RWPE2 (cell line): ENCODE measurements at regions not wholly inside any gene's neighbourhood (a gene's known extent, or its start where the extent isn't known, plus 50 kb on each side); places are given as distances from the start of the nearest gene placed in this dataset.

Experiments used
- ATAC-seq: fragments of 200-7000 bp; cut with Tn5 transposase; 3 replicates; pipeline ENCODE4 v1.9.1; 2021; ENCODE audit warnings: low read depth
- DNase-seq: peaks from one replicate; pipeline ENCODE4 v3.0.0-alpha.2; 2020; ENCODE audit warnings: low spot score
- H3K27ac ChIP-seq: fragments of 450-650 bp; 2 replicates; pipeline ENCODE4 v1.5.1; 2017; ENCODE audit warnings: mild to moderate bottlenecking; ENCODE audit not compliant: poor library complexity, severe bottlenecking
- H3K27me3 ChIP-seq: fragments of 250-450 bp; sonication (Bioruptor Pico); 2 replicates; pipeline ENCODE4 v1.5.1; 2021; ENCODE audit warnings: mild to moderate bottlenecking, moderate library complexity; ENCODE audit not compliant: insufficient read depth, poor library complexity, severe bottlenecking
- H3K36me3 ChIP-seq: fragments of 250-450 bp; sonication (Bioruptor Pico); 2 replicates; pipeline ENCODE4 v1.5.1; 2020; ENCODE audit warnings: low read depth, mild to moderate bottlenecking, moderate library complexity
- H3K4me1 ChIP-seq: fragments of 250-450 bp; sonication (Bioruptor Pico); 2 replicates; pipeline ENCODE4 v1.5.1; 2021; ENCODE audit warnings: mild to moderate bottlenecking, moderate library complexity; ENCODE audit not compliant: insufficient read depth, poor library complexity, severe bottlenecking
- H3K4me3 ChIP-seq: fragments of 250-450 bp; sonication (Bioruptor Pico); 2 replicates; pipeline ENCODE4 v1.5.1; 2021; ENCODE audit warnings: mild to moderate bottlenecking, moderate library complexity; ENCODE audit not compliant: severe bottlenecking
- H3K9me3 ChIP-seq: fragments of 250-450 bp; sonication (Bioruptor Pico); 2 replicates; pipeline ENCODE4 v1.5.1; 2021; ENCODE audit warnings: mild to moderate bottlenecking, moderate library complexity; ENCODE audit not compliant: severe bottlenecking
- CTCF ChIP-seq: fragments of 450-650 bp; IDR thresholded peaks from one replicate; pipeline ENCODE4 v1.5.1; 2017; ENCODE audit warnings: mild to moderate bottlenecking, moderate library complexity; ENCODE audit not compliant: poor library complexity, severe bottlenecking

DNA sequence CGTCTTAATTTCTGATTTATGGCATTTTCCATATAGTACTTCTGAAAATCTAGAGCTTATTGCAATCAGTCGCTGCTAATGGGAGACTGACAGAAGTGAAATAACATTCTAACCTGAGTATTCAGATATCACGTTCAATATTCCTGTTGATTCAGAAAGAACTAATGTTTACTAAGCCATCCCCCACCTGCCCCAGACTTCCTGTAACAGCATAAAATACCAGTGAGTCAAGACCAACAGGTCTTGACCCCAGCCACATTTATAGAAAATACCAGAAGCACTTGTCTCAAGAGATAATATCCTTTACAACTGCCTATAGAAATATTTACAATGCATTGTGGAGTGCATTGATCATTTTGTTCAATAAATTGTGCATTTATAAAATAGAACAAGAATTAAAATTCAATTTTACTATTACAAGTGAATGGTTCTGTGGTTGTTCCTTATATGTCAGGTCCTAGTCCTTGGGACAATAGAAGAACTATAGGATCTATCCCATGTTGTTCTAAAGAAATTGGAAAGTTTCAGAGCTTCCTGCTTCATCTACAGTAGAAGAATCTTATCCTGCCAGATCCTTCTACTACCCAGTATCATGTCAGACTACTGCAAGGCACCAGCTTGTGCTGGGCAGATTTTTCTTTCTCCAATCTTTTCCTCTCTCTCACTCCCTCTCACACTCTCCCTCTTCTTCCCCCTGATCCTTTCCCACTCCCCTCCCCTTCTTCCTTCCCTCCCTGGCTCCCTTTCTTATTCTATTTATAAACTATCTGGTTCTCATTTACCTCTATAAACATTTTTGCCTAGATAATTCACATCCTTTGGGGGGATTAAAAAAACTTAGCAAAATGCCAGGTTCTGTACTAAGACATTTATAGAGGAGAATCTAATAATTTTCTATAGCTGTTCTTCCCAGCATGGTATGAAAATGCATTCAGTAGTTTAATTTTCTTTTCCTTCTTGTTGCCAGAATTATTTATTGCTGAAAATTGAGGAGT lies 629.9 kb downstream of the DIAPH3 start:
- H3K36me3 ChIP-seq, result no peaks in the 10 kb centered on the region
- no peaks in the 10 kb centered on the region for H3K27me3 ChIP-seq
- no peak for TF ChIP-seq CTCF
- ATAC-seq, result peak; percentile 89
- H3K4me3 ChIP-seq, result no peak overlapping the region
- peak overlapping the region; percentile 77 for H3K27ac ChIP-seq
- no peaks in the 10 kb centered on the region for H3K9me3 ChIP-seq
- DNase-seq, result peak; percentile 58
- peaks cover 30% of the 10 kb centered on the region for H3K4me1 ChIP-seq

- no peak for ATAC-seq
- H3K9me3 ChIP-seq, result no peaks in the 10 kb centered on the region
These were observed 628.9 kb downstream of the DIAPH3 start for GRCh38 chr13:59534806-59535205.

DNA sequence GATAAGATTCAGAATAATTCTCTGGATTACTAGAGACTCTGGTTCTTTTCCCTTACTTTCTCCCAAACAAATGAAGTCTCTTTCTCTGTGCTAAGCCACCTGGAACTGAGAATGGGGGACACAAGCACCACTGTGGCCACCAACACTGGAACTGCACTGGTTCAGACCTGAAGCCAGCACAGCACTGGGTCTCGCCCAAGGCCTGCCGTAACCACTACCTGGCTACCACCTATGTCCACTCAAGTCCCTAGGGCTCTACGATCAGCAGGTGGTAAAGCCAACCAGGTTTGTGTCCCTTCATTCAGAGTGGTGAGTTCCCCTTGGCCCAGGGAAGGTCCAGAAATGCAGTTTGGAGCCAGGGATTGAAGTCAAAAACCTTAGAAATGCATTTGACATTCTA lies 626.2 kb downstream of the DIAPH3 start:
- no peak for TF ChIP-seq CTCF
- no peak overlapping the region for H3K27ac ChIP-seq
- ATAC-seq (no peak), DNase-seq (no peak)
- no peaks in the 10 kb centered on the region for H3K9me3 ChIP-seq
- H3K4me1 ChIP-seq, result peaks cover 18% of the 10 kb centered on the region
- no peaks in the 10 kb centered on the region for H3K36me3 ChIP-seq
- H3K27me3 ChIP-seq, result no peaks in the 10 kb centered on the region
- no peak overlapping the region for H3K4me3 ChIP-seq

More at GRCh38 chr13:59534806-59535205, 628.9 kb downstream of the DIAPH3 start:
- no peak overlapping the region for H3K27ac ChIP-seq
- no peaks in the 10 kb centered on the region for H3K27me3 ChIP-seq
- H3K4me1 ChIP-seq, result peaks cover 30% of the 10 kb centered on the region
- no peak overlapping the region for H3K4me3 ChIP-seq
- no peaks in the 10 kb centered on the region for H3K36me3 ChIP-seq
- DNase-seq, result no peak
- TF ChIP-seq CTCF, result no peak

DNA sequence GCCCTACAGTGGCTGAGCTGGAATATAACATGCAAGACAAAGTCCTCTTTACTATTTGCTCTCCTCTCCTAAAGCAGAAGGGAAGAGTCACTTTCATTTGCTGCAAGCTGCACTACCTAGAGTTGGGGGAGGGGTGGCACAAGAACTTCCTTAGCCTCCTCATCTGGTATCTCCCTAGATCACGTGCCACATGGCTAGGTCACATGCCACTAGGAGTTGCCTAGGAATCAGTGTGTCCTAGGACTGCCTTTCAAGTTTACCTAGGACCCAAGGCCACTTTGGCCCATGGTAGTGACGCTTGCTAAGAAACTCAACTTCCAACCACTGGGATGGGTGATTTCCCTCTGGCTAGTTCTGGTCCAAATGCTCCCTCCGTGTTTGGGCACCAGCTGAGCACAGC lies 625.2 kb downstream of the DIAPH3 start:
- H3K9me3 ChIP-seq, result no peaks in the 10 kb centered on the region
- H3K27me3 ChIP-seq, result no peaks in the 10 kb centered on the region
- no peak overlapping the region for H3K27ac ChIP-seq
- no peaks in the 10 kb centered on the region for H3K36me3 ChIP-seq
- H3K4me1 ChIP-seq, result peaks cover 8% of the 10 kb centered on the region
- DNase-seq, result no peak
- no peak overlapping the region for H3K4me3 ChIP-seq
- TF ChIP-seq CTCF, result no peak
- no peak for ATAC-seq

DNA sequence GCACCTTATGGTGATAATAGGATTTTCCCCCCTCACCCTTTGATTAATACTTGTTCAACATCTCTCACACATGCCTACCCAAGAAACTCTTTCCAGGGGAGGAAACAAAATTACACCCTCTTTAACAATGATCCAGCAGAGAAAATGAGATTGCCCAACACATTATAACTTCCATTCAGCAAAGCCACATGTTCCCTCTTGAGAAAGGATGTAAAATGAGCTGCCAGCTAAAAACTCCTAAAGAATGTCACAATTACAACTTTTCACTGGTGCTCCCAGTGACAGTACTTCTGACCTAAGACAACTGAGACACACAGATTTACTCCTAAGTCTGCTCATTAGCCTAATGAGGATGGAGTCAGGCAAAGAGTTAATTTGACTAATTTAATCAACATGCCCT lies 621.4 kb downstream of the DIAPH3 start:
- Histone ChIP-seq H3K36me3 (no peaks in the 10 kb centered on the region), H3K9me3 (no peaks in the 10 kb centered on the region), H3K4me1 (no peaks in the 10 kb centered on the region), H3K4me3 (no peak overlapping the region), H3K27me3 (no peaks in the 10 kb centered on the region), H3K27ac (no peak overlapping the region)
- DNase-seq, result no peak
- no peak for ATAC-seq
- no peak for TF ChIP-seq CTCF
